SK-N-SH treated with all-trans-retinoic acid at 6 μM for 48 hours (cell line): ENCODE measurements at regions not wholly inside any gene's neighbourhood (a gene's known extent, or its start where the extent isn't known, plus 50 kb on each side); places are given as distances from the start of the nearest gene placed in this dataset.

ENCODE experiments used
- ESRRG ChIP-seq: fragments of 250-450 bp; sonication (Bioruptor Pico); IDR thresholded peaks from 2 replicates; pipeline ENCODE4 v1.6.1; 2021; ENCODE audit warnings: mild to moderate bottlenecking
- ISL1 ChIP-seq: fragments of 250-450 bp; sonication (Bioruptor Pico); IDR thresholded peaks from 2 replicates; pipeline ENCODE4 v2.1.2; 2022; ENCODE audit warnings: mild to moderate bottlenecking, moderate library complexity
- ZFP30 ChIP-seq: fragments of 450-650 bp; formaldehyde crosslinking; IDR thresholded peaks from 2 replicates; pipeline ENCODE4 v1.5.0; 2022; ENCODE audit warnings: mild to moderate bottlenecking, moderate library complexity
- ZNF565 ChIP-seq: fragments of 450-650 bp; formaldehyde crosslinking; conservative IDR thresholded peaks from 2 replicates; pipeline ENCODE4 v1.5.0; 2020; ENCODE audit warnings: low read depth, mild to moderate bottlenecking, moderate library complexity
- TF ChIP-seq, protein P1 (sequence below): fragments of 250-450 bp; sonication (Bioruptor Pico); IDR thresholded peaks from 2 replicates; pipeline ENCODE4 v1.5.0; 2020; ENCODE audit warnings: mild to moderate bottlenecking, moderate library complexity
- TF ChIP-seq, protein P2 (sequence below): fragments of 250-450 bp; sonication (Bioruptor Pico); IDR thresholded peaks from 2 replicates; pipeline ENCODE4 v1.5.1; 2020; ENCODE audit warnings: low read depth, mild to moderate bottlenecking, moderate library complexity

DNA sequence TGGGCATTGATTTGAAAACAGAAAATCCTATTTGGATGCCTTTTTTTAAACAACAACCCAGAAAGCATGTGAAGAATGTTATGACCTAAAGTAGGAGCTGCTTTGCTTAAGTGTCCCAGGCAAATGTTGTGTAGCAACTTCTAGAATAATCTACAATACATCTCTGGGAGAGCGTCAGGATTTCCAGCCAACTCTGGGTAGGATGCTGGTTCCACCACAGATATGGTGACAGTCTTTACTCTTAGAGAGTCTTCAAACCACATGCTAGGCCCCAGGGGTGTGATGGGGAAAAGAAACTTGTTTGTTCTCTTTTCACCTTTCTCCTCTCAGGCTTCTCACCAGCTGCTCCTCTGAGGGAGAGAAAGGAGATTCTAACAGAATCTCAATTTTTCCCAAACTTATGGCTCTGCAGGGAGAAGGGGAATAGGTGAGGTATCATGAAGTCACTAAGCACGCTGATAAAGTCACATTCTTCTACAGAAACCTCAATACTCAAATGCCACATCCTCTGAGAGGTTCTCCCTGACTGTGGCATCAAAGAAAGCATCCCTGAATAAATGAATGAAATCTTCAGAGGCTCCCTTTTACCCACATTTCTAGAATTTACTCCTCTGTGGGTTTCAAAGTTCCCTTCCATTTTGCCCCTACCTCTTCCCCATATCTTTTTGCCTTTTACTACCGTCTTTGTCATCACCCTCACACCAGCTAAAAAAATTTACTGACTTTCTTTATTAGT, 171.6 kb upstream of the RAI2 start:
- TF ChIP-seq, protein P1, sequence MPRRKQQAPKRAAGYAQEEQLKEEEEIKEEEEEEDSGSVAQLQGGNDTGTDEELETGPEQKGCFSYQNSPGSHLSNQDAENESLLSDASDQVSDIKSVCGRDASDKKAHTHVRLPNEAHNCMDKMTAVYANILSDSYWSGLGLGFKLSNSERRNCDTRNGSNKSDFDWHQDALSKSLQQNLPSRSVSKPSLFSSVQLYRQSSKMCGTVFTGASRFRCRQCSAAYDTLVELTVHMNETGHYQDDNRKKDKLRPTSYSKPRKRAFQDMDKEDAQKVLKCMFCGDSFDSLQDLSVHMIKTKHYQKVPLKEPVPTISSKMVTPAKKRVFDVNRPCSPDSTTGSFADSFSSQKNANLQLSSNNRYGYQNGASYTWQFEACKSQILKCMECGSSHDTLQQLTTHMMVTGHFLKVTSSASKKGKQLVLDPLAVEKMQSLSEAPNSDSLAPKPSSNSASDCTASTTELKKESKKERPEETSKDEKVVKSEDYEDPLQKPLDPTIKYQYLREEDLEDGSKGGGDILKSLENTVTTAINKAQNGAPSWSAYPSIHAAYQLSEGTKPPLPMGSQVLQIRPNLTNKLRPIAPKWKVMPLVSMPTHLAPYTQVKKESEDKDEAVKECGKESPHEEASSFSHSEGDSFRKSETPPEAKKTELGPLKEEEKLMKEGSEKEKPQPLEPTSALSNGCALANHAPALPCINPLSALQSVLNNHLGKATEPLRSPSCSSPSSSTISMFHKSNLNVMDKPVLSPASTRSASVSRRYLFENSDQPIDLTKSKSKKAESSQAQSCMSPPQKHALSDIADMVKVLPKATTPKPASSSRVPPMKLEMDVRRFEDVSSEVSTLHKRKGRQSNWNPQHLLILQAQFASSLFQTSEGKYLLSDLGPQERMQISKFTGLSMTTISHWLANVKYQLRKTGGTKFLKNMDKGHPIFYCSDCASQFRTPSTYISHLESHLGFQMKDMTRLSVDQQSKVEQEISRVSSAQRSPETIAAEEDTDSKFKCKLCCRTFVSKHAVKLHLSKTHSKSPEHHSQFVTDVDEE = no peak
- TF ChIP-seq ESRRG (CRISPR knock-in tag) = no peak
- no peak for TF ChIP-seq ZFP30 (CRISPR knock-in tag)
- TF ChIP-seq ZNF565 (CRISPR knock-in tag) = no peak
- TF ChIP-seq, protein P2, sequence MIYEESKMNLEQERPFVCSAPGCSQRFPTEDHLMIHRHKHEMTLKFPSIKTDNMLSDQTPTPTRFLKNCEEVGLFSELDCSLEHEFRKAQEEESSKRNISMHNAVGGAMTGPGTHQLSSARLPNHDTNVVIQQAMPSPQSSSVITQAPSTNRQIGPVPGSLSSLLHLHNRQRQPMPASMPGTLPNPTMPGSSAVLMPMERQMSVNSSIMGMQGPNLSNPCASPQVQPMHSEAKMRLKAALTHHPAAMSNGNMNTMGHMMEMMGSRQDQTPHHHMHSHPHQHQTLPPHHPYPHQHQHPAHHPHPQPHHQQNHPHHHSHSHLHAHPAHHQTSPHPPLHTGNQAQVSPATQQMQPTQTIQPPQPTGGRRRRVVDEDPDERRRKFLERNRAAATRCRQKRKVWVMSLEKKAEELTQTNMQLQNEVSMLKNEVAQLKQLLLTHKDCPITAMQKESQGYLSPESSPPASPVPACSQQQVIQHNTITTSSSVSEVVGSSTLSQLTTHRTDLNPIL (CRISPR knock-in tag) = no peak
- TF ChIP-seq ISL1 (CRISPR knock-in tag) = no peak
